HepG2 (cell line): ENCODE measurements at regions not wholly inside any gene's neighbourhood (a gene's known extent, or its start where the extent isn't known, plus 50 kb on each side); places are given as distances from the start of the nearest gene placed in this dataset.

ENCODE experiments used
- ATAC-seq: fragments of 200-7000 bp; cut with Tn5 transposase; 3 replicates; pipeline ENCODE4 v1.9.1; 2020; ENCODE audit warnings: mild to moderate bottlenecking, moderate library complexity
- BruUV-seq: library from RNA; stranded (reverse); fragments of 400-500 nt; replicated peaks from 2 replicates; lab custom pipeline; 2021; lab: Mats Ljungman, UMichigan
- CTCF ChIA-PET: fragments of 300-600 bp; formaldehyde crosslinking; extraction: SDS; loops from one replicate; lab custom pipeline; 2021; ENCODE audit warnings: low total read pairs, inconsistent platforms, low intra/inter-chr PET ratio; lab: Yijun Ruan, JAX
- POLR2A ChIA-PET: fragments of 350-600 bp; sonication (Branson Sonifier 250); formaldehyde crosslinking; loops from one replicate; lab custom pipeline; 2020; ENCODE audit warnings: antibody characterized with exemption, inconsistent platforms; lab: Yijun Ruan, JAX
- DNase-seq: peaks from one replicate; pipeline ENCODE4 v3.0.0-alpha.2; 2015; ENCODE audit warnings: low spot score
- FAIRE-seq: peaks from 3 replicates; lab custom pipeline; 2011; peaks lifted over from hg19 to GRCh38; lab: Jason Lieb, UNC
- H2AFZ ChIP-seq: one replicate; pipeline ENCODE4 v1.6.1; 2011; ENCODE audit warnings: low read length, inconsistent platforms
- H3K27ac ChIP-seq: fragments of 300-600 bp; 3 replicates; pipeline ENCODE4 v1.8.0; 2011; ENCODE audit warnings: mixed run types, mild to moderate bottlenecking, mixed read lengths, low read length, inconsistent platforms; ENCODE audit not compliant: insufficient read depth; ENCODE audit errors: extremely low read length
- H3K27me3 ChIP-seq, 2 experiments: fragments of 200-600 bp in 1 of 2; 2 replicates in 1 of 2; 3 replicates in 1 of 2; pipeline versions ENCODE4 v1.6.0 to v1.8.0; 2011; ENCODE audit warnings: low read length in 2 of 2, mild to moderate bottlenecking in 2 of 2, moderate library complexity in 2 of 2, inconsistent platforms in 1 of 2; ENCODE audit not compliant: insufficient read depth in 2 of 2, control insufficient read depth in 1 of 2
- H3K36me3 ChIP-seq, 2 experiments: fragments of 200-600 bp in 1 of 2; replicated peaks in 1 of 2; 2 replicates in 1 of 2; 3 replicates in 1 of 2; pipeline versions ENCODE4 v1.5.1 to v1.8.0; 2011; ENCODE audit warnings: low read length in 2 of 2, inconsistent platforms in 1 of 2; ENCODE audit not compliant: insufficient read depth in 2 of 2, control insufficient read depth in 1 of 2
- H3K4me1 ChIP-seq: 2 replicates; pipeline ENCODE4 v1.5.1; 2012; ENCODE audit warnings: low read length, inconsistent platforms; ENCODE audit not compliant: insufficient read depth
- H3K4me2 ChIP-seq: 2 replicates; pipeline ENCODE4 v1.6.0; 2011; ENCODE audit warnings: low read depth, low read length, inconsistent platforms
- H3K4me3 ChIP-seq, 3 experiments: fragments of 200-600 bp in 1 of 3; sonication (generic), shearing (Covaris generic) in 1 of 3; replicated peaks in 1 of 3; 2 replicates each; pipeline ENCODE4 v1.5.1; 2011 to 2016; ENCODE audit warnings: low read length in 3 of 3, inconsistent platforms in 2 of 3, low read depth in 2 of 3, mild to moderate bottlenecking in 2 of 3, control low read depth in 1 of 3, mixed read lengths in 1 of 3; ENCODE audit not compliant: insufficient read depth in 1 of 3
- H3K79me2 ChIP-seq: one replicate; pipeline ENCODE4 v1.6.1; 2011; ENCODE audit warnings: low read length, inconsistent platforms; ENCODE audit not compliant: insufficient read depth
- H3K9ac ChIP-seq: 2 replicates; pipeline ENCODE4 v1.6.0; 2011; ENCODE audit warnings: mild to moderate bottlenecking, low read depth, low read length, inconsistent platforms; ENCODE audit not compliant: insufficient read depth
- H3K9me3 ChIP-seq: 2 replicates; pipeline ENCODE4 v1.5.1; 2012; ENCODE audit warnings: mild to moderate bottlenecking, low read length
- H4K20me1 ChIP-seq: 2 replicates; pipeline ENCODE4 v1.6.0; 2011; ENCODE audit warnings: inconsistent platforms, mild to moderate bottlenecking, low read length, moderate library complexity; ENCODE audit not compliant: insufficient read depth
- BCL3 ChIP-seq: sonication (generic); formaldehyde crosslinking; IDR thresholded peaks from 2 replicates; pipeline ENCODE4 v1.5.1; 2020; ENCODE audit warnings: mild to moderate bottlenecking, missing genetic modification reagents, moderate library complexity
- SYNCRIP ChIP-seq: fragments of 200-400 bp; formaldehyde crosslinking; IDR thresholded peaks from 2 replicates; pipeline ENCODE4 v1.6.1; 2018; ENCODE audit warnings: mild to moderate bottlenecking, low read depth, low read length; ENCODE audit not compliant: insufficient read depth
- TRAFD1 ChIP-seq: sonication (generic); formaldehyde crosslinking; IDR thresholded peaks from 2 replicates; pipeline ENCODE4 v1.5.1; 2020; ENCODE audit warnings: missing genetic modification reagents, mild to moderate bottlenecking, borderline replicate concordance
- ZBTB37 ChIP-seq: sonication (generic); formaldehyde crosslinking; IDR thresholded peaks from 2 replicates; pipeline ENCODE4 v1.4.0; 2020; ENCODE audit warnings: mild to moderate bottlenecking, missing genetic modification reagents
- ZNF549 ChIP-seq: sonication (generic); formaldehyde crosslinking; IDR thresholded peaks from 2 replicates; pipeline ENCODE4 v1.5.0; 2020; ENCODE audit warnings: missing genetic modification reagents
- ZNF691 ChIP-seq: sonication (generic); formaldehyde crosslinking; IDR thresholded peaks from 2 replicates; pipeline ENCODE4 v1.4.0; 2020; ENCODE audit warnings: missing genetic modification reagents, low read depth, mild to moderate bottlenecking, borderline replicate concordance
- ZNF7 ChIP-seq: IDR thresholded peaks from 2 replicates; pipeline ENCODE4 v1.6.1; 2016; ENCODE audit warnings: missing biosample characterization, missing genetic modification reagents
- ZNF781 ChIP-seq: sonication (generic); formaldehyde crosslinking; IDR thresholded peaks from 2 replicates; pipeline ENCODE4 v1.5.1; 2020; ENCODE audit warnings: borderline replicate concordance, mild to moderate bottlenecking, missing genetic modification reagents; ENCODE audit errors: not compliant biosample characterization
- ZSCAN22 ChIP-seq: sonication (generic); formaldehyde crosslinking; IDR thresholded peaks from 2 replicates; pipeline ENCODE4 v1.4.0; 2020; ENCODE audit warnings: mild to moderate bottlenecking, missing genetic modification reagents
- WGBS: methylation state at CpG from one replicate; pipeline ENCODE4 v1.1.6; 2017; ENCODE audit warnings: low lambda C conversion rate; 5-methylcytosine and 5-hydroxymethylcytosine counted together
- in situ Hi-C: cut with HindIII; loops from 2 replicates; pipeline ENCODE4 v1.10.0; 2017; ENCODE audit warnings: low pct_unique_long_range_greater_than_20kb; ENCODE audit not compliant: extremely low pct_ligation_motif_present
- intact Hi-C: fragments of 100-400 bp; cut with micrococcal nuclease; formaldehyde crosslinking; loops from one replicate; pipeline ENCODE4 v1.10.0; 2022; ENCODE audit not compliant: unreplicated experiment

GRCh38 chr6:109265530-109265929 is 116.7 kb downstream of the CD164 start (continued):
- no peak for TF ChIP-seq ZBTB37
- TF ChIP-seq, all 625 proteins: peak for 0

GRCh38 chr6:109263873-109264700 is 118.2 kb downstream of the CD164 start:
- in situ Hi-C loops = no loop called here
- Histone ChIP-seq H3K79me2 (no peaks in the 10 kb centered on the region), H3K4me3 (no peak overlapping the region), H2AFZ (no peak overlapping the region), H3K9me3 (no peaks in the 10 kb centered on the region), H3K27me3 (no peaks in the 10 kb centered on the region), H3K4me1 (0 out of 2 replicates have a peak, but pooled peaks cover under 1% of the 10 kb centered on the region), H3K4me2 (no peak overlapping the region), H3K36me3 (peaks cover 6 to 40% of the 10 kb centered on the region in 2 experiments; a peak in 4 of 5 replicates), H3K9ac (no peak overlapping the region), H4K20me1 (no peaks in the 10 kb centered on the region), H3K27ac (no peak overlapping the region)
- ATAC-seq = no peak
- intact Hi-C loops = no loop called here
- DNase-seq = no peak
- no peak for FAIRE-seq
- CTCF ChIA-PET = no interaction called here
- TF ChIP-seq ZNF549 (CRISPR knock-in tag) (no peak), ZNF7 (CRISPR knock-in tag) (no peak), ZSCAN22 (CRISPR knock-in tag) (no peak)
- BruUV-seq = no TSS peak
- POLR2A ChIA-PET = no interaction called here
- 95% methylated on average over 3 of the region's 3 CpGs for WGBS

GRCh38 chr6:109262261-109262660 is 120.0 kb downstream of the CD164 start:
- no TSS peak for BruUV-seq
- Histone ChIP-seq H3K4me3 (no peak overlapping the region), H2AFZ (no peak overlapping the region), H3K27ac (no peak overlapping the region), H3K36me3 (peaks cover 6 to 41% of the 10 kb centered on the region in 2 experiments; a peak in 4 of 5 replicates), H3K4me2 (no peak overlapping the region), H4K20me1 (no peaks in the 10 kb centered on the region), H3K27me3 (no peaks in the 10 kb centered on the region), H3K79me2 (no peaks in the 10 kb centered on the region), H3K9ac (no peak overlapping the region), H3K4me1 (peaks cover 18% of the 10 kb centered on the region), H3K9me3 (no peaks in the 10 kb centered on the region)
- FAIRE-seq (no peak), DNase-seq (no peak), ATAC-seq (no peak)
- in situ Hi-C loops = no loop called here
- WGBS = over 99% methylated on average over 7 of the region's 7 CpGs
- ChIA-PET POLR2A (no interaction called here), CTCF (no interaction called here)
- intact Hi-C loops = no loop called here
- no peak for TF ChIP-seq ZNF691
- no peak for TF ChIP-seq BCL3 (CRISPR knock-in tag)
- no peak for TF ChIP-seq TRAFD1 (CRISPR knock-in tag)
- TF ChIP-seq ZNF781 (CRISPR knock-in tag) = no peak
- TF ChIP-seq SYNCRIP = no peak
